OCI-M1 (cell line): ENCODE measurements at regions not wholly inside any gene's neighbourhood (a gene's known extent, or its start where the extent isn't known, plus 50 kb on each side); places are given as distances from the start of the nearest gene placed in this dataset.

ENCODE experiments used
- DNase-seq: peaks from one replicate; lab custom pipeline; 2025; lab: John Stamatoyannopoulos, UW

DNA sequence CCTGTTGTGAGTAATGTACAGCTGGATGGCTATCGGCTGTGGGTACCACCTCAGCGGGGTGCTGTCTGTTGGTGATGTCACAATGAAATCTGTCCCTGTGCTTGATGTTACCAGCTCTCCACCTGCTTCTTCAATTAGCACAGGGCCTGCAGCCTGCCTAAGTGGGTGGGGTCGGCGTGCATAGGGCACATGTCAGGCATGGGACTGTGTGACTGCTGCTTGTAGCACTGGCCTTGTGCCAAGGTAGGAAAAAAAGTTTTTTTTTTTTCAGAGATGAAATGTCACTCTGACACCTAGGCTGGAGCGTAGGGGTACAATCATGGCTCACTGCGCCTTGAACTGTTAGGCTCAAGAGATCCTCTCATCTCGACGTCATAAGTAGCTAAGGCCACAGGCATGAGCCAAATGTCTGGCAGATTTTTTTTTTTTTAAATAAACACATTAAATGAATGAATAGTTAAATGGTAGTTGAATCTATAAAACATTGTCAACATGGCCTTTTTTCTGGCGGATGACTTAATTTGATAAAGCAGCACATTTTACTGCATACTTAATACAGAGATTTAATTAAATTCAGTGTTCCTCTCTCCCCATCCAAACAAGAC, 222.5 kb downstream of the NXNL2 start:
- no peak for DNase-seq

DNA sequence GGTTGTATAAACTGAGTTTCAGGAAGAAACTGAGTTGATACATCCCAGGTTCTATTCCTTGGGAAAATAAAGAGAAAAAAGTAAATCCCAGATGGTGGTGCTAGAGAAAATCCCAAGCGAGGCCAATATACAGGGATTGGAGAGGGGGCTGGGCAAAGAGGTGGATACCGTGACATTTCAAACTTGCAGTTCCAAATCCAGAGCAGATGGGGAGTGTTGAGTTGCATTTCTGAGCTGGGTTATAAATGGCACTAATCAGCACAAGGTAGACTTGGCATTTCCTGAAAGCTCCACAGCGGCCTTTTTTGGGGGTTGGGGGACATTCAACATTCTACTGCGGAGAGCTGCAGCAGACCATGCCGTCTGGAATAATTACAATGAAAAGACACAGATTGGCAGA, 224.4 kb downstream of the NXNL2 start:
- DNase-seq, result no peak

DNA sequence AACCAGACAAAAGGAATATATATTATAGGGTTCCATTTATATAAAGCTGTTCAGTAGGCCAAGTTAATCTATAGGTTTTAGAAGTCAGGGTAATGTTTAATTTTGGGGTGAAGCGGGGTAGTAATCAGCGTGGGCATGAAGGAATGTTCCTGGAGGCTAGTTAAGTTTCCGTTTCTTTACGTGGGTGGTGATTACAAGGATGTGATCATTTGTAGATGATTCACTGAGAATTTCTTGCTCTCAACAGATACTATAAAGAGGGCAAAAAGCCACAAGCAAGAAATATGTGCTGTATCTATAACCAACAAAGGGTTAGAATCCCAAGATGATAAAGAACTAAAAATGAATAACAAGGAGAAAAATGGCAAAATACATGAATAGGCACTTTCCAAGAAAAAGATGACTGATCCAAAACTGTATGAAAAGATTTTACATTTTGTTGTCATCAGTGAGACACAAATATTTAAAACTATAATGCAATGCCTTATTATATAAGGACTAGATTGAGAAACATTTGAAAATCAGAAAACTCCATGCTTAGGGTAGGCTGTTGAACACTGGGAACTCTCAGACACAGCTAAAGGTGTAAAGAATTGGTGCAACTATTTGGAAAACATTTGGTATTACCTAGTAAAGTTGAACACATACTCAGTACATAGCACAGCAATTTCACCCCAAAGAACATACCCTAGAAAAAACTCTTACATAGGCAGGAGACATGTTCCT, 224.3 kb upstream of the S1PR3 start:
- DNase-seq, result no peak

DNA sequence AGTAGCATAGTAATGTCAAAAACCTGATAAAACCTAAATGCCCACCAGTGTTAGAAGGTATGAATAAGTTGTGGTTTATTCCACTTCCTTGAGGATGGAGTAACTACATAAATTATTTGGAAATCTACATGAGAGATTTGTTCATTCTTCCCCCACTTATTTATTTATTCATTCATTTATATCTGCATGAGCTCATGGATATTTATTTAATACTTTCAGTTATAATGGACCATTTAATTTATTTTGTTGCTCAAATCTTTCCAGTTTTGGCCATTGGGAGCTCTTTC, 223.8 kb upstream of the S1PR3 start:
- no peak for DNase-seq

DNA sequence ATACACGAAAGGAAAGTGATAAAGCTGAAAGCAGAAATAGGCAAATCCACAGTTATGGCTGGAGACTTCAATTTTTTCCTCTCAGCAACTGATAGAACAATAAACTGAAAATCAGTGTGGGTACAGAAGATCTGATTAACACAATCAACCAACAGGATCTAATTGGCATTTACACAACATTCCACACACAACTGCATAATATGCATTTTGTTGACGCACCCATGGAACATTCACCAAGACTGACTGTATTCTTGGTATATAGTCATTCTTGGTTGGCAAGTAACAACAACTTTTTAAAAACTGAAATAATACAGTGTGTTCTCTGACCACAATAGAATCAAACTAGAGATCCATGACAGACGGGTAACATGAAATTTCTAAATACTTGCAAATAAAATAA, 218.7 kb upstream of the S1PR3 start:
- DNase-seq, result no peak

DNA sequence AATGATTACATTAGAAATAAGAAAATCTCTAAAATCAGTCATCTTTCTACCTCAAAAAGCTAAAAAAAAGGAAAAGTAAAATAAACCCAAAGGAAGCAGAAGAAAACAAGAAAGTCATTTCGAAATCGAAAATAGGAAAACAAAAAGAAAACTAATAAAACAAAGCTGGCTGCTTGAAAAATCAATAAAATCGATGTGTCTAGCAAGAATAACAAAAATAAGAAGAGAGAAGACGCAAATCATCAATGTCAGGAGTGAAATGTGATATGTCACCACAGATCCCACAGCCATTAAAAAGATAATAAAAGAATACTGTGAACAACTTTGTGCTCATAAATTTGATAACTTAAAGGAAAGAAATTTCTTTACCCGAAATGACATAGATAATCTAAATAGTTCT, 218.1 kb upstream of the S1PR3 start:
- no peak for DNase-seq

DNA sequence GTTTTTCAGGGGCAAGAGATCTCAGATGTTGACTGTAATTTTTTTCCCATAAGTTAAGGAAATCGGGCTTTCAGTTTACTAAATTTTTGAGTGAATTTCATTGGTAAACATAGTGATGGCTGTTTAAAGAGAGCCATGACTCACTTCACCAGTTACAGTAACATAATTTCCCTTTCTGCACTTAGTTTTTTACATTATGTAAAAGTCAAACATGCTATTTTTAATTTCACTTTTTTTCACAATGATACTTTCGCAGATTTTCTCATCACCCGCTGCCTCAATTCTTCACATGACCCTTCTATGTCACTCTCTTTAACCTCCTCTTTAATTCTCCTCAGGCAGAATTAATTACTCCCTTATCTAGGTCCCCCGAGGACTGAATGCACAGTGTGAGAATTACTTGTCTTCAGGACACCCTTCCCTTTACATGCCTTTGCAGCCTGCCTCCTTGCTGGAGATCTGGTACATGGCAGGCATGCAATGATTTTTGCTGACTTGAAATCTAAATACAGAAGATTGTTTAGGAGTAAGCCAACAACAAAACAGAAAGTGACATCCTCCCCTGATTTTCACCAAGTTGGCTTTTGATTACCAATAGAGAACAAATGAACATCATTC, 217.5 kb upstream of the S1PR3 start:
- no peak for DNase-seq

DNA sequence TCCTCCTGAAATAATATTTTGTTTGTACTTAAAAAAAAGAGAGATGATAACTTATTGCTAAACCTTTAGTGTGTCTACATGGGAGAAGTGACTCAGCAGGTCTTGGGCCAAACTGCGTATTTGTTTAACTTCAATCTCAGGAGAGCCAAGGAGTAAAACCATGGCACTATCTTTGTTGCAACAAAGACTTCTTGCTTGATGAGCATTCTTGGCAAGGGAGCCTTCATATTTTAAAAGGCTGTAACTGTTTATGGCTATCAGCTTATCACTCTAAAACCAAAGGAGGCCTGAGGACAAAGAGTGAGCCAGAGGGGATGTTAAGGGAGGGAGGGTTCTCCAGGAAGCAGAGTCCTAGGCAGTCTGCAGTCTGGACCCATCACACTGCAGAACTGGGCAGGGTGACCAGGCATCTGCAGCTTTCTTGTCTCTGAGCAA, 216.2 kb upstream of the S1PR3 start:
- DNase-seq, result peak; percentile 4

DNA sequence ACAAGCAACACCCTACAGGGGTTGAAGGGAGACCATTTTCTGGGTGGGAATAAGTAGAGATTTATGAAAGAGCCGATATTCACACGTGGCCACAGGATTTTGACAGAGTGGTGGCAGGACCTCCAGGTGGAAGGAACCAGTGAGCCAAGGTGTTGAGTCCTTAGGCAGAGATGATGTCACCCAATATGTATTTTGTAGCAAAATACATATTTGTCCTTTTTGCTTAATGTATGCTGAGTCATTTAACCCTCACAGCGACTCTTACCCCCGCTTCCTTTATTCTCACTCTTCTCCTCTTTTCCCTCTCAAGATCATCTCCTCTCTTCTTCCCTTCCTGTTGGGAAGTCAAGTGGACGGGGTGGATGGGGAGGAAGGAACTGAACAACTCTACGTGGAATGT, 215.7 kb upstream of the S1PR3 start:
- DNase-seq, result no peak

DNA sequence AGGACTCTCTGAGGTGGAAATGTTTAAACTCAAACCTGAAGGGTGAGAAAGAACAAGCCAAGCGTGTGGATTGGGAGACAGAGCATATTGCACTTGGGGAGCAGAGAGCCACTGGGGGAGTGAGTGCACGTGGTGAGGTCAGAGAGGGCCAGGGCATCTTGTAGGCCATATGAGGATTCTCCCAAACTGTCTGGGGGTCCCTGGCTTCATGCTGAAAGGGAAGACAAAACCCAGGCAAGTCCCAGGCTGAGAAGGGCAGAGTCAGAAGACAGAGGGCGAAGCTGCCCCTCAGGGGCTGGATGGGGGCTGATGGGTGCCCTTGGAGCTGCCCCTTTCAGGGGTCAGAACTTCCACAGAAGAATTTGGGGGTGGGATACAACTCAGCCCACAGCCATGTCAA, 215.3 kb upstream of the S1PR3 start:
- no peak for DNase-seq

DNA sequence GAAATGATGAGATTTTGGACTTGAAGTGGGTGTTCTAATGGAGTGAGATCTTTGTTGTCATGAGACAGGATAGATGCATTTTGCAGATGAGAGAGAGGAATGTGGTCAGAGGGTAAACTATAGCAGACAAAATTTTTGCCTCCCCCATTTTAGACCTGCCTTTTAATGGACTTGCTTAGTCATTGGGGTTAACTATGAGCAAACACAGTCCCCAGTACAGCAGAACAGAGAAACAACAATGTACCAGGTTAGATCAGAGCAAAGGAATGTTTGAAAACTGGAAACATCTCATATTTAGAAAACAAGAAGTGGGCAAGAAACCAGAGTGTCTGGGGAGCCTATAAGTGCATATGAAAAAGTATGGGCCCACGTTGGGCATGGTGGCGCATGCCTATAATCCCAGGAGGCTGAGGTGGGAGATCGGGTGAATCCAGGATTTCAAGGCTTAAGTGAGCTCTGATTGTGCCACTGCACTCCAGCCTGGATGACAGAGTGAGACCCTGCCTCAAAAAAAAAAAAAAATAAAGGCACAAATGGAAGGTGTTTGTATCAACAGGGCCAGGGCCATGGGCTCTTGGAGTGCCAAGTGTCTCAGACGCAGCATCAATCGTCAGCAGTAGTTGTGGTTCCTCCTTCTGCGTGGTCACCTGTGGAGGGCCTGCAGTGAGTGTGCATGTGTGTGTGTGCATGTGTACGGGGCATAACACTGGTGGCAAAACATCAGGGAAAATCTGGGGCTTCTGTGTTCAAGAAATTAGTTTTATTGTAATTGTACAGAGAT, 214.4 kb upstream of the S1PR3 start:
- no peak for DNase-seq

DNA sequence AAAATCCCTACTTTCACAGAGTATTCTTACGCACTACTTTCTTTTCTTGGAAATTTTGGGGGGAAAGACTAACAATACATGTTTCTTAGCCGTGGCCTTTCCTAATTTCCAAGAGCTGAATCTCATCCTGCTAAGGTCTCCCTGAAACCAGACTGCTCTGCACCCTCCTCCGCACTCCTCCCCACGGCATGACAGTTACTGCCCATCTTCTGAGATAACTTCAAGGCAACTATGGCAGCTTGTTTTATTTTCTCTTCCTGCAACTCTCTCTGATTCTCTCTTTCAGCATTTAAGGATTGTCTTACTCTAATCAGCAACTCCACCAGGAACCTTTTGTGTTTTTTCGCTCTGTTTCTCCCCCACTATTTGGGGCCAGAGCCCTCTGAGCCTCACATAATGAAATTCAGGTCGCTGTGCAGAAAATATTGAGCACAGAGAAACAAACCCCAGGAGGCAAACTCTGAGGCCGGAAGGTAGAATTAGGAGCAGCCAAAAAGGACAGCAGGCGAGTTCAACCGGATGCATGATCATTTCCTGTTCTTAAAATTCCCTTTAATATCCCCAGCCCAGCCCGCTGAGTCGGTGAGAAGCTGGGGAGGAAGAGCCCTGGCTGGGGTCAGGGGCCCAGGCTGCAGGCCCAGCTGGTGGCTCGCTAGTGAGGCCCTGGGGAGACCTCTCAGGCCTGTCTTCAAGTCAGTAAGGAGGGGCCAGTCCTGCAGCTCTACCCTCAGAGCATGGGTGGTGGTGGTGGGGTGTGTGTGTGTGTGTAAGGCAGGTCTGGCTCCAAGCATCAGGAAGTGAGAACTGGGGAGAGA, 213.6 kb upstream of the S1PR3 start:
- DNase-seq, result no peak

DNA sequence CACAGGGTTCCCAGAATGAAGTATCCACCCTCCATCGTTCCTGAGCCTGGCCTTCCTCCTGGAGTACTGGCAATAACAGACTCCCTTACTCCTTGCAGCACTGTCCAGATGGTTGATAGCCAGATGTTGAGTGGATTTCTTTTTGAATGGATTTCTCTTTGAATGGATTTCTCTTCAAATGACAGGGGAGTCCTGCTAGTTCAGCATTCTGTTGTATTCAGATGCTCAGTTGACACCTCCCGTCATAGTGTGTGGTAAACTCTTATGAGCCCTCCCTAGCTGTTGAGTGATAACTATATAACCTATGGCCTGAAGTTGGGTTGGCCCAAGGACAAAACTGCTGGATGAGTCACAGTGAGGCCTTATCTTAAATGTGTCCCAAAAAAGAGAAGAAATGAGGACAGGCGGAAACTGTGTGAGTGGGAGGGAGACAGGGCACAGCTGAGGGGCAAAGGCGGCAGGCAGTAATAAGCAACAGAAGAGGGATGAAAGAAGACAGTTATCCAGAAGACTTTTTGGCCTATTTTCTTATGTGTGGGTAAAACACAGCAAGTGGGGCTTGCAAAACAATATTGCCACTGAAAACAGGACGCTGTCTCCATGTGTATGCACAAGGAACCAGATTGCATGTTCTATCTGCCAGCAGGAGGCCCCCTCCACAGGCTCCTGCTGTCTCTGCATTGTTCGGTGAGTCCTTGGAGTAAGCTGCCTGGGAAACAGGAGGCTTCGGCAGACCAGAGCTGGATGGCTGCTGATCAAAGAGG, 209.5 kb upstream of the S1PR3 start:
- DNase-seq, result peak; percentile 80

DNA sequence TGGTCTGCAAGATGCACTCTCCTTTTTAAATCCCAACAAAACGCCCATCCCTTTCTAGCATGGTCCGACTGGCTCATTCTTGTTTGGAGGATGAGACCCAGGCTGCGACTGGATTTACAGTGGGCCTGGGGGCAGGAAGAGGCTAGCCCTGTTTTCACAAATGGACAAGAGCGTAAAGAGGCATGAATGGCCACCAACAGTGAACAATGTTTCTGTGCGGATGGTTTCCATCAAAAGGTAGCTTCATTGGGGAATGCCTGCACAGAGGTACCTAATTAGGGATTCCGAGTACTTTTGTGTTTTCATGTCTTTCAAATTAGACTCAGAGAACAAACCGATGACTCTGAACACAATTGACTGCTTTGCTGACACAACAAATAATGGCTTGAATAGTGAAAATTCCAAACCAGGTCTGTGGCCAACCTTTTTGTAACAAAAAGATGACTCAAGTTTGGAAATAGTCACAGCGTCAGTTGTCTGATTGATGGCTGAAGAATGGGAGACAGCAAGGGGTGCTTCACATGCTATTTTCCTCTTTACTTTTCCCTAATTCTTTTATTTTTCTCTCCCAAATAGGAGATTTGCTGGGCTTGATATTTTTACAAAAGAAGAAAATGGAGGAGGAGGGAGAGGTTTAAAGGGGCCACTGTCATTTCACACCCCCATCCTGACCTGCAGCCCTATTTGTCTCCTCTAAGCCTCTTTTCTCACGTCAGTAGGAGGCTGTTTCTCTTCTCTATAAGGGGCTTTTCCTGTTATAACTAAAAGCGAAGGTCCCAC, 208.1 kb upstream of the S1PR3 start:
- DNase-seq, result no peak

DNA sequence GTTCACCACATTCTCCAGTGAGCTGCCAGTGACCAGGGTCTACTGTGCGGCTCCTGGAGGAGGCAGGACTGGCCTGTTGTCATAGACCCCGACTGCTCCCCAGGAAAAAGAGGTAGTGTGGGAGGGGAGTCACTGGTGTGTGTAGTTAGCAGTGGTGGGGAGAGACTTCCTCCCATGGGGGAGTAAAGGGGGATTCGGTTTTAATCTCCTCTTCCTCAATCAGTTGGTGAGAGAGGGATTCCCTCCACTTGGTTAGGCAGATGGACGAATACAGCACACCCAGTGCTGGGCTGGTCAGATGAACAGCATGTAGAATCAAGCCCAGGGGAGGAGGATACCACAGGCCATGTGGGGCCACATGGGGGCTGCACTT, 207.6 kb upstream of the S1PR3 start:
- DNase-seq, result no peak

DNA sequence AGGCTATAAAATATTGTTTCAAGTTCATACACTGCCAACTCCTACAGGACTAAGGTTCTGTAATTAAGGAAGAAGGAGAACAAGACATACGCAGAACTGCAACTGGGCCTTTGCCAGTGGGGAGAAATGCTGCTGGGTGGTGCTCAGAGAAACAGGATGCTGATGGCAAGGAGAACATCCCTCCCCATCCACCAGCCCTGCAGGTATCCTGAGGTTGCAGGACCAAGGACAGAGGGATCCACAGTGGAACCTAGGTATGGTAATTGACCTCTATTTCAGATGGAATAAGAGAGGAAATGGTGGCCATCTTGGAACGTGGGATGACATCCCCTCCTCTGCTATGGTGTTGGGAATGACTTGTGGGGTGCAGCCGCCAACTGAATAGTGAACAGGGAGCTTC, 206.3 kb upstream of the S1PR3 start:
- no peak for DNase-seq

DNA sequence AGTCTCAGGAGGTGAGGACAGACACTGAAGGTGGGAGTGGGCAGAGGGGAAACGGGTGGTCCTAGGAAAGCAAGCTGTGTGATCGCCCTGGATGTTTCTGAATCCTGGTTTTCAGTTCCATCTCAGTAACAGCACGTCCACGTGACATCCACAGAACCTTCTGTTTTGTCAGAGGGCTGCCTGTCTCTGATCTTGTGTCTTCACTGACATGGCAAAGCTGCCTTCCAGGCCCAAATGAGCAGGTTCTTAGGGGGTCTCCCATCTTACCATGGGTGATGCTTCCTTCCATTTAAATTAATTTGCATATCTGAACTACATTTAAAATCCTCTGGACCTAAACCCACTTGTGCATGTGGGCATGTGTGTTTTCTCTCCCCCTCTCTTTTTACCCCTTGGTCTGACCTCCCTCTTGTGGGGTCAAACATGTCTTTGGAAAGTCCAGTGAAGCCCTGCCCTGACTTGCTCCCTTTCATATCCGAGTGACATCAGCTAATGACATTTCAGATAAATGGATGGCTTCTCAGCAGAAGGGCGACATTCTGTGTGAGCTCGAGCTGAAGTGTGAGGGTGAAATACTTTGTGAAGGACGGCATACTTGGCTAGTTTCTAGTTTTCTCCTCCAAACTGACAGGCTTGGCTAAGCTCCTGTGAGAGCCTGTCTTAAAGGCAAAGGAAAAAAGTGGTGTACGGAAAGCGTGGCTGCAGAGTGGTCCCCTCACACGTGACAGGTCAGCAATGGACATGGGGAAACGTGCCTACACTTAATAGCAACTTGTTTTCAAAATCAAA, 204.8 kb upstream of the S1PR3 start:
- DNase-seq, result no peak

DNA sequence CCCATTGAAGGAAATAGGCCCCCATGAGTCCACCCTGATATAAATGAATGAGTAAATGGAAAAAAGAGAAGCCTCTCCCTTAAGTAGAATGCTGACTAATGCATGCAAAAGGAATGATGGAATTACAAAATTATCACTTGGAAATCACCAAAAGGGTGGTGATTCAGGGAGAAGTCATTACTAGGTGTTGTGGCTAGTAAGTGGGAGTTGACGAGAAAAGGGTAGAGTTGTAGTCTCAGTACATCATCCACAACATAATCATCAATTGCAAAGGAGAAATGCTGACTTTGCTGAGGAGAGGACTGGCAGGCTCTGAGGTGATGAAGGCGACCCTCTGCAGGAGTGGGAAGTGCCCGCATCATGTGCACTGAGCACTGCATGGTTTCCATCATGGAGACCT, 201.5 kb upstream of the S1PR3 start:
- no peak for DNase-seq

DNA sequence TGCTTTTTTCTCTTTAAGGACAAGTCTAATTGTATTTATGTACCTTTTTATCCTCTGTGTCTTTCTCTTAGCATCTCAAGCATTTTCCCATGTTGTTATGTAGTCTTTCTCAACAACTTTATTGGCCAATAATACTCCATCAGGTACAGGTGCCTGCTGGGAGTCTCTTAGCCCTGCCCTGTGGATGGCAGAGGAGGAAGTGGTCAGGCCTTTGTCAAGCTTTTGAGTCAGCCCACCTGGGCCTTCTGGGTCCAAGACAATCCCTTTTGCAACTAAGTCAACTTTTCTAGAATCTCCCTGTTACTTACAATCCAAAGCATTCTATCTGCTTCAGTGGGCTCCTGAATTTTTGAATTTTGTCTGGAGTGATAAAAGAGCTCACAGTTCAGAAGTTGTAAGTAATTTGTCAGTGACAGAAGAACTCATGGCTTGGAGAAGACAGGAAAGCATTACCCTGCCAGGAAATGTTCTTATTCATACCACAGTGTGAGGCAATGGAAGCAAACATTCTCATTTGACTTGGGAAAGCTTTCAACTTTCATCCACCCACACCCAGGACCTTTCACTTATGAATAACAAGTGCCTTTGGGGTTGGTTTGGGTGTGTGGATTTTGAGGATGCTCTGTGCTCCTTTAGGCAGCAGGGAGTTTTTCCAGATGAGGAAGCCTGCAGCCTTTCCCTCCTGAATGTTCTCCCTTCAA, 200.0 kb upstream of the S1PR3 start:
- DNase-seq, result no peak
